Thyroid gland (tissue), 4 donors: ENCODE measurements at regions not wholly inside any gene's neighbourhood (a gene's known extent, or its start where the extent isn't known, plus 50 kb on each side); places are given as distances from the start of the nearest gene placed in this dataset.

Experiments used
- DNase-seq, 2 donors: peaks; one replicate each; pipeline ENCODE4 v3.0.0-alpha.2; 2019
- H3K27ac ChIP-seq, 3 donors: fragments of 200-600 bp; sonication (generic); 1 replicate in 2 of 3; 2 replicates in 1 of 3; pipeline ENCODE4 v1.5.1; 2016 to 2019; ENCODE audit warnings: mild to moderate bottlenecking in 1 of 3, moderate library complexity in 1 of 3
- H3K27me3 ChIP-seq: fragments of 200-600 bp; sonication (generic); one replicate; pipeline ENCODE4 v1.5.1; 2019
- H3K36me3 ChIP-seq, 2 donors: fragments of 200-600 bp; sonication (generic); one replicate each; pipeline ENCODE4 v1.5.1; 2016 to 2019
- H3K4me1 ChIP-seq, 2 donors: fragments of 200-600 bp; sonication (generic); one replicate each; pipeline ENCODE4 v1.5.1; 2017 to 2019
- H3K4me3 ChIP-seq, 3 donors: fragments of 200-600 bp; sonication (generic); replicated peaks in 1 of 3; 1 replicate in 2 of 3; 2 replicates in 1 of 3; pipeline ENCODE4 v1.5.1; 2016; ENCODE audit warnings: mild to moderate bottlenecking in 1 of 3
- H3K9me3 ChIP-seq: fragments of 200-600 bp; sonication (generic); one replicate; pipeline ENCODE4 v1.5.1; 2017
- CTCF ChIP-seq, 6 experiments: fragments of 200-600 bp in 3 of 6; fragments of 450-650 bp in 3 of 6; sonication (generic) in 3 of 6; IDR thresholded peaks; one replicate each; pipeline ENCODE4 v1.5.1; 2016 to 2019; ENCODE audit warnings: antibody characterized with exemption in 6 of 6, mild to moderate bottlenecking in 2 of 6, inconsistent platforms in 1 of 6, moderate library complexity in 1 of 6
- POLR2A ChIP-seq, 2 donors: fragments of 450-650 bp; IDR thresholded peaks; one replicate each; pipeline ENCODE4 v1.6.1; 2017; ENCODE audit warnings: antibody characterized with exemption in 2 of 2, mild to moderate bottlenecking in 2 of 2, moderate library complexity in 1 of 2
- WGBS, 2 donors: methylation state at CpG; one replicate each; pipeline ENCODE4 v1.1.5; 2017; 5-methylcytosine and 5-hydroxymethylcytosine counted together
- intact Hi-C: fragments of 100-400 bp; cut with DNase I; formaldehyde crosslinking; loops from one replicate; pipeline ENCODE4 v1.15.1; 2023

GRCh38 chr6:166806962-166807757 is 149.2 kb downstream of the RNASET2 start:
- no peaks in the 10 kb centered on the region for H3K4me1 ChIP-seq
- TF ChIP-seq CTCF (IDR thresholded peaks at IDR 0.05) (no peak), POLR2A (IDR thresholded peaks at IDR 0.05) (no peak)
- no peak for DNase-seq
- WGBS, 2 donors, result 89 to 93% methylated on average over 11 of the region's 11 CpGs
- H3K27me3 ChIP-seq, result no peaks in the 10 kb centered on the region
- H3K27ac ChIP-seq, result no peak overlapping the region
- no peak overlapping the region for H3K4me3 ChIP-seq
- intact Hi-C loops, result no loop called here
- H3K9me3 ChIP-seq, result no peaks in the 10 kb centered on the region
- no peaks in the 10 kb centered on the region for H3K36me3 ChIP-seq

GRCh38 chr6:166806217-166806838 is 150.0 kb downstream of the RNASET2 start:
- WGBS, 2 donors, result 88 to 93% methylated on average over 1 of the region's 1 CpG
- H3K4me1 ChIP-seq, result no peaks in the 10 kb centered on the region
- intact Hi-C loops, result no loop called here
- H3K27me3 ChIP-seq, result no peaks in the 10 kb centered on the region
- H3K36me3 ChIP-seq, result no peaks in the 10 kb centered on the region
- TF ChIP-seq CTCF (IDR thresholded peaks at IDR 0.05) (no peak), POLR2A (IDR thresholded peaks at IDR 0.05) (no peak)
- H3K9me3 ChIP-seq, result no peaks in the 10 kb centered on the region
- H3K27ac ChIP-seq, result no peak overlapping the region
- H3K4me3 ChIP-seq, result no peak overlapping the region
- no peak for DNase-seq

- Histone ChIP-seq H3K27ac (no peak overlapping the region), H3K9me3 (no peaks in the 10 kb centered on the region), H3K4me3 (no peak overlapping the region), H3K4me1 (peaks cover 3 to 5% of the 10 kb centered on the region in 2 donors), H3K36me3 (no peaks in the 10 kb centered on the region), H3K27me3 (no peaks in the 10 kb centered on the region)
- DNase-seq, result no peak
- intact Hi-C loops, result no loop called here
- no peak for TF ChIP-seq CTCF (IDR thresholded peaks at IDR 0.05)
- no peak for TF ChIP-seq POLR2A (IDR thresholded peaks at IDR 0.05)
- WGBS, 2 donors, result 72 to 82% methylated on average over 8 to 9 of the region's 9 CpGs
These were observed 152.9 kb downstream of the RNASET2 start for GRCh38 chr6:166803471-166803870.

- no peaks in the 10 kb centered on the region for H3K36me3 ChIP-seq
- H3K27ac ChIP-seq, result no peak overlapping the region
- no peak overlapping the region for H3K4me3 ChIP-seq
- no peaks in the 10 kb centered on the region for H3K9me3 ChIP-seq
- peaks cover 3 to 5% of the 10 kb centered on the region in 2 donors for H3K4me1 ChIP-seq
- intact Hi-C loops, result no loop called here
- TF ChIP-seq POLR2A (IDR thresholded peaks at IDR 0.05), result no peak
- no peak for TF ChIP-seq CTCF (IDR thresholded peaks at IDR 0.05)
- DNase-seq, result no peak
- no peaks in the 10 kb centered on the region for H3K27me3 ChIP-seq
- WGBS, 2 donors, result 87 to 88% methylated on average over 7 of the region's 7 CpGs
These were observed 153.9 kb downstream of the RNASET2 start for GRCh38 chr6:166802401-166802800.

- Histone ChIP-seq H3K27ac (no peak overlapping the region), H3K4me3 (no peak overlapping the region), H3K4me1 (peaks cover 3 to 5% of the 10 kb centered on the region in 2 donors), H3K27me3 (no peaks in the 10 kb centered on the region), H3K36me3 (no peaks in the 10 kb centered on the region), H3K9me3 (no peaks in the 10 kb centered on the region)
- DNase-seq, result no peak
- 88 to 93% methylated on average over 8 to 9 of the region's 9 CpGs for WGBS, 2 donors
- TF ChIP-seq CTCF (IDR thresholded peaks at IDR 0.05) (no peak), POLR2A (IDR thresholded peaks at IDR 0.05) (no peak)
- intact Hi-C loops, result no loop called here
These were observed 156.2 kb downstream of the RNASET2 start for GRCh38 chr6:166800137-166800536.
